DMS 273 (cell line): ENCODE measurements at regions not wholly inside any gene's neighbourhood (a gene's known extent, or its start where the extent isn't known, plus 50 kb on each side); places are given as distances from the start of the nearest gene placed in this dataset.
A peak's percentile ranks its signal among the peaks of the same experiment; 100 is the strongest.

Source experiments
- DNase-seq: peaks from one replicate; lab custom pipeline; 2025; ENCODE audit not compliant: unreplicated experiment; lab: John Stamatoyannopoulos, UW

GRCh38 chr13:72126424-72126823 is 259.4 kb upstream of the DACH1 start:
- no peak for DNase-seq

GRCh38 chr13:72125561-72125960 is 258.6 kb upstream of the DACH1 start:
- no peak for DNase-seq

DNA sequence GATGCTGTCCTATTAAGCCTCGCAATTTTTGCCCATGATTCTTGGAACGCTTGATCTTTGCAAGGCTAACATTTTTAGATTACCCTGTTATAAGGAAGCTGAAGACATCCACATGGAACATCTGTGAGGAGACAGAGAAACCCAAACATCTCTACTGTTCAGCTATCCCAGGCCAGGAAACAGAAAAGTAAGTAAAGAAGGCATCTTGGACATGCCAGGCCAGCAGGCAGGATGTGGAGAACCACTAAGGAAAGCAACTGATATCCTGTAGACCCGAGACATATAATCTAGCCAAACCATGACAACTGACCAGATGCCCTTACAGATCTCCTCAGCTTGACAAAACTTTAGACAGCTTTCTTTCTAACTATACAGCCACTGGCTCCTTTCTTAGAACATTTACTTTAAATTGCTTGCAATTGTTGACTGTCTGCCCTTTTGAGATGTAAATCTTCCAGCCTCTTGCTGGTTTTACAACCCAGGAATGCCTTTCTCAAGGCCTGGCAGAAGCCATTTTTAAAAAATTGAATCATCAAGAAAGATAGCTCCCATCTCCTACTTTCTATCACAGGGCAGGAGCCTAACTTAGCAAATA is 255.8 kb upstream of the DACH1 start:
- no peak for DNase-seq

GRCh38 chr13:72121466-72121865 is 254.5 kb upstream of the DACH1 start:
- no peak for DNase-seq

- no peak for DNase-seq
These were observed 253.6 kb upstream of the DACH1 start for GRCh38 chr13:72120632-72121031.

GRCh38 chr13:72113931-72114330 is 246.9 kb upstream of the DACH1 start:
- no peak for DNase-seq

GRCh38 chr13:72113076-72113475 is 246.1 kb upstream of the DACH1 start:
- peak; percentile 12 for DNase-seq

DNA sequence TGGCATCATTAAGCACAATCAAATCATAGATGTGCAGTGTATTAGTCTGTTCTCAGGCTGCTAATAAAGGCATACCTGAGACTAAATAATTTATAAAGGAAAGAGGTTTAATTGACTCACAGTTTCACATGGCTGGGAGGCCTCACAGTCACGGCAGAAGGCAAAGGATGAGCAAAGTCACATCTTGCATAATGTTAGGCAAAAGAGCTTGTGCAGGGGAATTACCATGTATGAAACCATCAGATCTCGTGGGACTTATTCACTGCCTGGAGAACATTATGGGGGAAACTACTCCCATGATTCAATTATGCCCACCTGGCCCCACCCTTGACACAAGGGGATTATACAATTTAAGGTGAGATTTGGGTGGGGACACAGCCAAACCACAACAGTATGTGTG is 245.2 kb upstream of the DACH1 start:
- DNase-seq: no peak

DNA sequence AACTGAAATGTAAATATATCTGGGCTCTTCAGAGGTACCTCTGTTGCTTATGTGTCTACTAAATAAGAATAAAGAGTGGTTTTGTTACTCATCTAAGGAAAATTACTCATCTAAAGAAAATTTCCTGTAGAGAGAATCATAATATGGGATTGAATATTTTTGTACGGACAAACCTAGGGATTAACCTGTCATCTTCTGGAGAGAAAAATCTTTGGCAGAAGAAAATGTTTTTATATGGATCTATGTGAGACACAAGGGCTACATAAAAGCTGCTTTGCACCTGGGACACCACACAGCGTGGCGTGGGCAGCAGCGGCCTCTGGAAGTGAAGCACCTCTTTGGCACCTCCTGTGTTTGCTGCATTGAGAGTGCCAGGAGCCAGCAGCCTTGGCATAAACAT is 242.9 kb upstream of the DACH1 start:
- no peak for DNase-seq

- DNase-seq: no peak
These were observed 237.7 kb upstream of the DACH1 start for GRCh38 chr13:72104656-72105180.

DNA sequence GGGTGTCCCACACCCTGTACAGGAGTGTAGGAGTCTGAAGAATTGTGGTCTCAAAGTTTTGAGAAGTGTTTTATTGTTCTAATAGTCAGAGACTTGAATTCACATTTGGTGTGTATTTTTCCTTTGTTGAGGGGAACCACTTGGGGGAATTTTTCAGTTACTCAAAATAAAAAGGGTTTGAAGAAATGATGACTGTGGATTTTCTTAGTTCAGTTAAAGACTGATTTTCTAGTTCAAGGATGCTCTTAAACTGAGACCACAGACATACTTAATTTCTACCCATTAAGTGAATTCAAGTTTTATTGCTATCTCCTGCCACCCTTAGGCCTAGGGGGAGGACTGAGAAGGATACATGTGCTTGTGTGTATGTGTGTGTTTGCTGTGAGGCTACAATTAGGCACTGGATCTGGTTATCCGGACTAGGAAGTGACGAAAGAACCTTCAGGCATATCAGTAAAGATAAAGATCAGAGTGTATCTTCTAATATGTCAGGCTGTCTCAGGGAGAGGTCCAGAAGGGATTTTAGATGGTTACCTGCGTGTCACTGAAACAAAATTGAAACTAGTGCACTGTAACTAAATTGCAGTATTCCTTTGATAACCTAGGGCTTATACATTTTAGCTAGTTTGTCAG is 234.9 kb upstream of the DACH1 start:
- DNase-seq: no peak

- no peak for DNase-seq
These were observed 233.3 kb upstream of the DACH1 start for GRCh38 chr13:72100339-72100738.

- no peak for DNase-seq
These were observed 230.6 kb upstream of the DACH1 start for GRCh38 chr13:72097568-72097967.

DNA sequence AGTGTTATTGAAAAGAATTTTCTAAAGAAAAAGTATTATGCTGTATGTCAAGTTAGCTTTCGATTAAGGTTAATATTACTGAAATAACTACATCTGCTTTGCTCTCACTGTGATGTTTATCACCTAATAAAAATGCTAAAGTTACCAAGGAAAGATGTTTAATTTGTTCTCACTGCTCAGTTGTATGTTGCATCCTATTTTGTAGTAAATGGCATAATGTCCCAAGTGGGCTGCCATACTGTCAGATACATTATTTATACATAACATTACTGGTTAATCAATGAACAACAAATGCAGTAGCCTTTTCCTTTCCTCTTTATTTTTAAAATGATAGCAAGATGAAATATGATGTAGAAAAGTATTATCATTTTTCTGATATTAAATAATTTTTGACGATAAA is 226.3 kb upstream of the DACH1 start:
- DNase-seq: no peak

DNA sequence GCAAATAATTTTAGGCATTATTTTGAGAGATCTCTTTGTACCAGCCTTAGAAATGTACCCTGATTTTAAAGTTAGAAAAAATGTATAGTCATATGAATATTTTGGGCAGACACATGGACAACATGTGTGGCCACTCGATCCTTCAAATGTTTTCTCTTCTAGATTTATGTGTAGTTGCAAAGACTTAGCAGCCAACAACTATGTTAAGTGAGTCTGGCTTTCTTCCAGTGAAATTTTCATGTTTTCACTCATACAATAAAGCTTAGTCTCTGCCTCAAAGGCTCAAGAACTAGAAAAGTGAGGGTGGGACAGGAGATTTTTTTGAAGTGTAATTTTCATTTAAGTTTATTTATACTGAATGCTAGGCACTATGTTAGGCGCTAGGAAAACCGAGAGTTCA is 207.7 kb upstream of the DACH1 start:
- no peak for DNase-seq

GRCh38 chr13:72072261-72072660 is 205.3 kb upstream of the DACH1 start:
- no peak for DNase-seq

- no peak for DNase-seq
These were observed 204.7 kb upstream of the DACH1 start for GRCh38 chr13:72071713-72072112.

- no peak for DNase-seq
These were observed 195.6 kb upstream of the DACH1 start for GRCh38 chr13:72062566-72062965.

GRCh38 chr13:72061613-72062012 is 194.6 kb upstream of the DACH1 start:
- no peak for DNase-seq

- DNase-seq: no peak
These were observed 183.2 kb upstream of the DACH1 start for GRCh38 chr13:72050251-72050650.

DNA sequence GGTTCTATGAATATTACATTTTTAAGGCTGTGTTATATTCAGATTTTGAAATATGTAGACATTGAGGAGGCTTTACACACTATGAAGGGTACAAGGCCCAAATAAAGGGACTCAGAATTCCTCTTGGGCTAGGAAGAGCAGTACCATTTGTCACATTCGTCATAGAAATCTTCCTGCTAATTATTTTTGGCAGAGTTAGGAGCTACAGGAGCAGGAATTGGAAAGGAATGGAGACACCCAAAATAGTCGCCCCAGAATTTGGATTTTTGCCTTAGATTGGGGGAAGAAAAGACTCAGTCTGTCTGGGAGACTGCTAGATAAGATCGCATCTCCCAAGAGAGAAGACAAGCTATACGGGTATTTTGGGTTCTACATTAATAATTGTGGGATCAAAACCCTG is 176.4 kb upstream of the DACH1 start:
- no peak for DNase-seq

DNA sequence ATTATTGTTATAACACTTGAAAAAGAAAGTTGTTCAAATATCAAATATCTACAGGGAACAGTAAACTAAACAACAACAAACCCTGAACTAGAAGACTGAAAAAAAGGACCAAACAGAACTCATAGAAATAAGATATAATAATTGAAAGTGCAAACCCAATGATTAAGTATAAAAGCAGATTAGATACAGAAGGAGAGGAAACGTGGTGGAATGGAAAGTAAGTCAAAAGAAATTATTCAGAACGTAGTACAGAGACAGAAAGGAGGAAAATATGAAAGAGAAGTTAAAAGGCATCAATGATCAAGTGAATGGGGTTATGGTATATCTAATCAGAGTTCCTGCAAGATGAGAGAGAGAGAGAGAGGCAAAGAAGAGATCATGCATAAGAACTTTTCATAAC is 174.2 kb upstream of the DACH1 start:
- DNase-seq: no peak

DNA sequence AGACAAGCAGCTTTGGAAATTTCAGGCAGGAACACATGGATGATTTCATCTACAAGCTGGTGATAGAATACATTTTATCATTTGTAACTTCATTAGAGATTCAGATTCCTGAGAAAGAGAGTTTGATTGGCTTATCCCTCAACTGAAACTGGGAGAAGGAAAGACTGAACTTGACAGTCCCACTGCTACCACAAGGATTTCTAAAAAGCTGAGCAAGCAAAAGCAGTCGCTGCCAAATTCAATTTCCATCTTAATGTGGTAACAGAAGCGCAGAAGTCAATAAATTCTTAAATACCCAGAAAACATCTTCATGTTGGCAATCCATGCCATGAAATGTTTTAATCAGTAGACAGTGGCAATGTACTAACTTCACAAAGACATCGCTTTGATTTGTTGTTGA is 172.1 kb upstream of the DACH1 start:
- no peak for DNase-seq
